Epidermal melanocyte (primary cell): ENCODE measurements at regions not wholly inside any gene's neighbourhood (a gene's known extent, or its start where the extent isn't known, plus 50 kb on each side); places are given as distances from the start of the nearest gene placed in this dataset.

ENCODE experiments used
- DNase-seq: peaks from one replicate; pipeline ENCODE4 v3.0.0; 2011; ENCODE audit warnings: low spot score; ENCODE audit not compliant: insufficient read length

DNA sequence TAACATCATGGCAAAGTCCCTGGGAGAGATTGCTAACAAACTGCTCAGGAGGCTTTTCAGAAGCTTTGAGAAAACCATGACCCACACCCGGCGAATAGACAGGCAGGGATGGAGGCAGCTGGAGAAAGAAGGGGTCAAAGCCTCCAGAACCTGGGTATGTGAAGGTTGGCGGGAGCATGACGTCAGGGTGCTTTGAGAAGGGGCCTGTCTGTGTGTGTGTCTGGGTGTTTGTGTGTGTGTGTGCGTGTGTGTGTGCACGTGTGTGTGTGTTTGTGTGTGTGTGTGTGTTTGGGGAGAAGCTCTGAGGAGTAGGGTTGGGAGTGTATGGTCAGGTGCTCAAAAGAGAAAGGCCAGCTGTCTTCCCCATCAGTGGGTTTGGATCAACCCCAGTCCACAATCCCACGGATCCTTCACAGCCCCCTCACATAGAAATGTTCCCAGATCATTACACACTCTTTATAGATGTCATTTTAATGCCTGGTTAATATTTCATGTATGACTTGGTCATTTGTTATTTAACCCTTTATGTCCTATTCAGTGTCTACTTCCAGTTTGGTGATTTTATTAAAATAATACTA lies 254.1 kb upstream of the SMIM21 start:
- DNase-seq: no peak

DNA sequence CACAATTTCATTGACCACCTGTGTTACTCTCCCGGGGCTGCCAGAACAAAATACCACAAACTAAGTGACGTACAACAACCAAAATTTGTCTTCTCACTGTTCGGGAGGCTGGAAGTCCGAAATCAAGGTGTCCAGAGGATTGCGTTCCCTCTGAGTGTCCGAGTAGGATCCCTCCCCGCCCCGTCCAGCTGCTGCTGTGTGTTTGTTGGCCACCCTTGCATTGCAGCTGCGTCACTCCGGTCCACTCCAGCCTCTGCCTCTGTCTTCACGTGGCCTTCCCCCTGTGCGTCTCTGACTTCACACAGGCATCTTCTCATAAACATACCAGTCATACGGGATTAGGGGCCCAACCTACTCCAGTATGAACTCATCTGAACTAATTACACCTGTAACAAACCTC lies 251.8 kb upstream of the SMIM21 start:
- DNase-seq: no peak

DNA sequence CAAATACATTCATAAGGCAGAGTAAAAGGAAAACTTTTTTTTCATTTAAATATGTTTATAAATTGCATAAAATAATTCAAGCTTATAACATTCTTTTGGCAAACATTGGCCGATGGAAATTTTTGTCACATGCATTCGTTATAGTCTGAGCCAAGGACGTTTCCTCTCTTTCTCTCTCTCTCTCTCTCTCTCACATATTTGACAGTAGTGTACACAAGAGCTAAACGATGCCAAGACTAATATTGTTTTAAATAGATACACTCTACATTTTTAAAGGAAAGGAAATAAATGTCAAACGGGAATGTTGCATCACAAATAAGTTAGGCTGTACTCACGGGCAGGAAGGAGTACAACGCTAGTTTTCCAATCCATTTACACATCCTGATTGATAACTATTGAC lies 251.1 kb upstream of the SMIM21 start:
- no peak for DNase-seq

DNA sequence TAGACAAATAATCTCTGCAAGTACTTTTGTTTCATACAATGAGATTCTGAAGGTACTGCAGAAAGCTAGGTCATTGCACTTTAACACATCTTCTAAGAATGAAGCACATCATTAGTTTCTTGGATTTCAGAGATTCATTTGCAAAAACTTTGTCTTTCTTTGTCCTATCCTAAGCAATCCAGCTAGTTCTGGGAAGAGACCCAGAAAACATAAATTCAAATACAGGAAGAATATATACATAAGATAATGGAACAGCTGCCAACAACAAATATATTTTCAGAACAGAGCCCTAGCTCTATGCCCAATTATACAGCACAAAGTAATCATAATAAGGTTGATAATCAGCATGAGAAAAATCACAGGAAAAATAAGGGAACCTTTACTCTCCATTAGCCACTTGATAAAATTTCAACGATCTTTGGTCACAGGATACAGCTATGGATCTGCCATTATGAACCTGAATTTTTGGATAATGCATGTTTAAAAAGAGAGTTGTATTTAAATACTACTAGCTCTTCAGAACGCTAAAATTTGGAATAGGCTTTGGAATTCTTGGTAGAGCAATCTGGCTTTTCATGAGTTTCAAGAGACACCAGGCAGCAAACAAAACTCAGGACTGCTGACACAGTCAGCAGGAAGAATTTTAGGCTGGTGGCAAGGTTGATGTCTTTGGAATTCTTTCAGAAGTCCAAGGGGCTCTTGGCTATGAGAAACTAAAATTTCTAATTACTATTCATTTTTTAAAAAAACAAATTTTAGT lies 250.4 kb upstream of the SMIM21 start:
- DNase-seq: no peak

DNA sequence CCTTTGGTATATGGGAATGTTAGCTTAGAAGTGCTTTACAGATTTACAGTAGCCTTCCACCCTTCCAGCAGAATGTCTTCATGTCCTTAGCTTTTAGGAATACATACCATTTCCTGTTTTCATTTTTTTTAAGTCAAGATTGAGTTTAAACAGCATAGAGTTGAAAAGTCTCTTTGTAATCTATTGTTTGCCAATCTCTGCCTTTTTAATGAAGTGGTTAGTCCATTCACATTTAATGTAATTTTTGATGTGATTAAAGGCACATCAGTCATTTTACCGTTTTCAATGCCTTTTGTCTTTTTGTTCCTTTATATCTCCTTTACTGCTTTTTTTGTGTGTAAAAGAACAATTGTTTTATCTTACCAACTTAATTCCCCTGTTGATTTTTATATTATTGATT lies 233.4 kb upstream of the SMIM21 start:
- no peak for DNase-seq

DNA sequence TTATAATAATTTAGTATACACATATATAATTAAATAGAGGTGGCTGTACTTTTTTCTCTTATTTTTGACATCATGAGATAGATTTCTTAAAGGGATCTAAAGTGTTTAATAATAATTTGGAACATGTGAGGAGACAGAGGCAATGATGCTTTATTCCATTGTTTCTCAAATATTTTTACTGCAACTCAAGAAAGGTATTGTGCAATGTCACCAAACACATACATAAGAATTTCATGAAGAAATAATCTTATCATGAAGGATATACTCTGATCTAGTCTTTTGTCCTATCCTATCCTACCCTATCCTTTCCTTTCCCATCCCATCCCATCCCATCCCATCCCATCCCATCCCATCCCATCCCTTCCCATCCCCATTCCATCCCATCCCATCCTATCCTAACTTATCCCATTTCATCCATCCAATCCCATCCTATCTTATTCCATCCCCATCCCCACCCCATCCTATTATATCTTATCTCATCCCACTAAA lies 232.1 kb upstream of the SMIM21 start:
- no peak for DNase-seq

DNA sequence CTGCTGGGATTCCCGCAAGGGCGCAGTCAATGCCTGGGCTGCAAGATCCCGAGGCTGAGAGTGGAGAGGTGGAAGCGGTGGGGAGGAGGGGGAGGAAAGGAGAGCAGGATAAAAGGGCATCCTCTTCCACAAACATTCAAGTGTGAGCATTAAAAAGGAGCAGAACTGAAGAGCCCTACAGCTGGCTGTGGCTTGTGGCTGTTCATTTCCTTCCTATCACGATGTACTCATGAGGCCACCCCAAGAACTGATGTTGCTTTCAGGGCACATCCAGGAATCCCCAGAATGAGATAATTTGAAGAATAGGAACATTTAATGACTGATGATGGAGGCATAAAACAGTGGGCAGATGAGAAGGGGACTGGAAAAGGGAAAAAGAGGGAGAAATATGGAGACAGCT lies 230.8 kb upstream of the SMIM21 start:
- DNase-seq: no peak

DNA sequence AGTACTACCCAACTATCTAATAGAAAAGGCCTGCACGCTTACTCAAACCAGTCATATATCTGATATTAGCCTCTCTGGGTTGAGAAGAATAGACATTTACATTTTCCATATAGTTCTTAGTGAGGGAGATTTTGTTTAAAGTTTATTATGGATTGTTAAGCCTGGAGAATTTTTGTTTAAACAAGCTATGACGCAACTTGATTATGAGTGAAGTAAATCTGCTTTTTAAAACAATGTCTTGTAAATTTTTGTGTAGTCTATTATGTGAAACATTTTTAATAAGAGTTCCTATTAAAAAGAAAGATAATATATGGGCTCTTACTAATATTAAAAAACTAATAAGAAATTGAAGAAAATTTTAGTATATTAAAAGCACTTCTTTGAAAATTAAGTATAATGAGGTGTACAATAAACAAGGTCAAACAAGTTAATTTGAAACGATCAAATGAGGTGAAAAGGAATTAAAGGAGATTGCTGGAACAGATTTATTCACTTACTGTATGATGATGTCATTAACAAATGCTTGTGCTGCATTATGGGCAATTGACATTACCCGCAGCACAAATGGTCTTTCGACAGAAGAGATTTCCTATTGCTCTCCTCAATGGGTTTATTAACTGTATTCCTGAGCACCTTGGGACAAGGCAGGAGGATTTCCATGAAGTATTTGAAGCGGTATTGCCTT lies 229.2 kb upstream of the SMIM21 start:
- DNase-seq: no peak

DNA sequence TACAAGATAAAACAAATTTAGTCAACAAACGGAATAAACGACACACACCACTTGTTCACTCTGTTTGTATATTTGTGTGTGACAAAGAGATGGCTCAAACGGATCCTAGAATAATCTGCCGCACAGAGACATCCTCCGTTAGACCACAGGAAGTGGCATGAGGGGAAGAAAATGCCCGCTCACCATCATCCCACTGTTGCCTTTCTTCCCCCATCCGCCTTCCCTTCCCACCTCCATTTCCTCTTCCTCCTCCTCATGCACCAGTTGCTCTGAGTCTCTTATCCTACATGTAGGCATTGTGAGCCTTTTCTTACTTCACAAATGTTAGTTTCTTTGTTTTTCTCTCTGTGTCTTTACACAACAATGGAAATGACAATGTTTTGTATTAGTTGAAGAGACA lies 228.5 kb upstream of the SMIM21 start:
- DNase-seq: no peak

DNA sequence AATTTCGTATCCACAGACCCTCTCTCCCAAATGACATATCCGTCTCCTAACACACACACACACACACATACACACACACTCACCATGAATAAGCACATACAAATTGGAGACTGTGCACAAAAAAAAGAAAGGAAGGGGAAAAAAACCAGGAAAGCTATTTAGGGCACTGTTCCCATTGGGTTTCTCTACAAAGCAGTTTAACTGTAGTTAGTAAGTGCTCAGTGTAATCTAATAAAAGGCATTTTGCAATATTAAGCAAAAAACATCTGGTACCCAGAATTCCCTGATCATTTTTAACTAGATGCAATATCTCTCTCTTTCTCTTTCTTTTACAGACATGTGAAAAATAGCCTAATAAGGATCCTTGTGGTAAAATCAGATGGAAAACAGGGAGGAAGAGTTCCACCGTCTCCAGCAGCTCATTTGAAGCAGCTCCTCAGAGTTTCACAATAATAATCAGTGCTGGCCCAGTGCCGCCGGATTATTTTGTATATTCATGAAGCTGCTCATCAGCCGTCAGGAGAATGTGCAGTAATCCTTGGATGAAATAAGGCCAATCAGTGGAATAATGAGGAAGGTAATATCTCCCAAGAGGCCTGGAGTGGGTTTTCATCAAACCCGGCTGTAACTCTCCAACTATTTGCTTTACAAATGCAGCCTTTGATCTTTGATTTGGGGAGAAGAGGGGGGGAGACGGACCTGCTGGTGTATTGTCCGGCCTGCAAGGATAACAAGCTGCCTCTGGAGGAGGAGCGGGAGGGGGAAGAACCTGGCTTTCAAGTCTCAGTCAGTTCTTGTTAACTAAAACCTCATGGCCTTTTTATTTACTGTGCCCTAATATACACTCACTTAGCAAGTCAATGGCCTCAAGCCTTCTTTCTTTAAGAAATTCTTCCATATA lies 227.6 kb upstream of the SMIM21 start:
- DNase-seq: no peak

DNA sequence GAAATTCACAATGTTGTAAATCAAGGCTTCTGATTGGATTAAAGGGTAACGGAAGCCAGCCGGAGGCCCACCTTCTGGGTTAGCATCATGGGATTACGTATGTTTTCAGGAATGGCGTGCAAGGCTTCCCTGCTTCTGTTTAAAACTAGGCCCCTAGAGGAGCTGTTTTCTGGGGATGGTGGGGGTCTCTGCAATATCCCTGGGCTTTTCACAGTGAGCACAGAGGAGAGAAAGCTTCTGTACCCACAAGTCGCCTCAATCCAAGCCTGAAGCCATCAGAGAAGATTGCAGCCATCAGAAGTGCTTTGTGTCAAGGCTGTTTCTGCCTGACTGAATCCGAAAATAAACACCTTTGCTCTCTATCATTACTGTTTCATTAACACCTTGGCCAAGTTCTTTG lies 226.9 kb upstream of the SMIM21 start:
- DNase-seq: no peak

DNA sequence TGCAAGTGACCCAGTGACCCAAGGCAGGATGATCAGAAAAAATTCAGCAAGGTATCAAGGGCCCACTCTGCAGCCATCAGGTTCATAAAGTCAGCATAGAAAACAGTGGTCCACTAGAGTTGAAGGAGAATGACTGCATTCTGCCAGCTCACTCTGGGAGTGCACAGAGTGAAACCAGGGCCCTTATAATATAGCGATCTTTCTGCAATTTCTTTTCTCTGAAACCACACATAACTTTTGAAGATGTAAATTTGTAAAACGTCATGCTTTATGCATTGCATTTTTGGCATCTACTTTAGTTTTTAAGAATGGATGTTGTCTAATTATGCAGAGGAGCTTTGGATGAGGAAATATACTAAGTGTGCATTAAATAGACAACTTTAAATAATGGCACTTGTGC lies 225.0 kb upstream of the SMIM21 start:
- no peak for DNase-seq

DNA sequence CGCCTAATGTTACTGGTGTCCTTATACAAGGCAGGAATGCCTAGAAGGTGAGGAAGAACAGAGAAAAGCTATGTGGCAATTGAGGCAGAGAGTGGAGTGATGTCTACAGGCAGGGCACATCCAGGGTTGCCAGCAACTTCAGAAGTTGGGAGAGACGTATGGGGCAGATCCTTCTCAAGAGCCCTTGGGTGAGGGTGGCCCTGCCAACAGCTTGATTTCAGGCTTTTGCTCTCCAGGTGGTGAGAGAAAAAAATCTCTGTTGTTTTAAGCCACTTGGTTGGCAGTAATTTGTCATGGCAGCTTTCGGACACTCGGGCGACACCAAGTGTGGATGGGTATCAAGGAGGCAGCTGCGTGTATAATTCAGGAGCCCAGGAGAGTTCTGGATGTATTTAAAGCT lies 217.4 kb upstream of the SMIM21 start:
- DNase-seq: no peak

DNA sequence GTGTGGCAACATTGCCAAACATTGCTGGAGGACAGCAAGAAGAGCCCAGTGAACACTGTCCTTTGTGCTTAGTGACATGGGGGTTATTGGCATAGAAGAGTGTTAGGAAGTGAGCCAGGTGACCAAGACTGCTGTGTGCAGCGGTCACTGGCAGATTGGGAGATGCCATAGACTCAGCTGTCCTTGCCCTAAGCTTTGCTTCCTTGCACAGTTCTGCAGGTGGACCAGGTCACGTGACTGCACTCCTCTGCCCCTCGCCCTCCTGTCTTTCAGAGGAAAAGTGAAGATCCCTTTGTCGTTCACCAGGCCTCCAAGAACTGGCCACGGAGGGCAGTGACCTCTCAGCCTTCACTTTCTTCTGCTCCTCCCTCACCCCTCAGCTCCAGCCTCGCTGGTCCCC lies 215.6 kb upstream of the SMIM21 start:
- DNase-seq: no peak

DNA sequence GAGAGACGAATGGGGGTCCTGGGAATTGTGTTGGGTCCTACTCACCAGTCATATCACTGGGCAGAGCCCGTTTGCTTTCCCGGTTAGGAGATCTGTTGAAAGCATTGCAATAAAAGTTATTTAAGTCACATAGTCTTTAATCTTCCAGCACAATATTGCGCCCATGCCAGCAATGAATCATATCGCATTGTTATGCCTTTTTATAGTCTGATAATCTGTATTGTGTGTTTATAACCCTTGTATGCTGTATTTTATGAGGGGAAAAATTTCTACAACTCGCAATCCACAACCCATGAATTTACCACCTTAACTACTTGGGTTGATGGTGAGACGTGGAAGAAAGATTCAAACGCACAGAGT lies 211.9 kb upstream of the SMIM21 start:
- DNase-seq: no peak

DNA sequence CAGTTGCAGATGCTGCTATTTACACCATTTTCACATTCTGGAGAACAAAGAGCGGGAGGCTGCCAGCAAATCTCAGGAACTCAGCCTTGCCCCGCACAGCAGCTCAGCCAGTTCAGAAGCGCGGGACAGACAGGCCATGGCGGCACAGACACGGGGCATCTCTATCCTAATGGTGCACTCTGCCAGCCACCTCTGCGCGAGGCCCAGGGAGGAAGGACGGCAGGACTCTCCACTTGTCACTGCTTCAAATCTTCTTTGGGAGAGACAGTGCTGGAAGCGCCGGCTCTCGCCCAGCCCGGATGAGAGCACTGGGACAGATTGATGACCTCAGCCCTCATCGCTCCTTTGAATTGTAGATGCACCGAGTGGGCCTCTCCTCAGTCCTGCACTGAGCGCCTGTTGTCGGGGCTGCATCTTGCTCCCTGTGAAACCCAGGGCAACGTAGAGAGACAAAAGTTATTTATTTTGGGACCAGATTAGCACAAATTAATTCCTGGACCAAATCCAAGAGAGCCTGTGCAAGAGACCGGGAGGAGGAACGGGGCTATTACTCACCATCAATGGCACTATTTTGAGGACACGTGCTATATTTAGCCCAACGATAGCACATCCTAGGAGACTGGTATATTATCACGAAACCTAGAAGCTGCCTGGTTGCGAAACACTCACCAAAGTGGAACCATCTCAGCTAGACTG lies 211.4 kb upstream of the SMIM21 start:
- DNase-seq: no peak

DNA sequence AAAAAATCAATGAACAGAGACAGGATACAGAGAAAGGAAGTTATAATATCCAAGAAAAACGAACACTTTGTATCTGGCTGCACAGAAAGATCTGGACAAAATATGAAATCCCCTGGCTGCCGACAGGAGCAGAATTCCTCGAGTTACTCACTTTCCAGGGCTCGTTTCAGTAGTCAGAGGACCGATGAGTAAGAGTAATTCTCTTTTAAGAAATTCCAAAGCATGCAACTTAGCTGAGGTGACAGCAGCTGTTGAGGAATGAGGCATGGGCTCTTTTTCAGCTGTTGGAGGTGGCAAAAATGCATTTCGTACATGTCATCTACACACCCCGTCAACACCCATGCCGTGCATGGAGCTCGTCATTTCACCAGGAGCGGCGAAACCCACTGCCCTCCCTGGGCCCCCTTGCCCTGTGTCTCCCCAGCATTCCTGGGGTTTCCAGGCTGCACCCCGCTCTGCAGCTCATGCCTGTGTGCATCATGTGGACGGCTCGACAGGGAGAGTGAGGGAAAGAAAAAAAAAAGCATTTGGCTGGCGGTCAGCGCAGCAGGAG lies 210.8 kb upstream of the SMIM21 start:
- no peak for DNase-seq

DNA sequence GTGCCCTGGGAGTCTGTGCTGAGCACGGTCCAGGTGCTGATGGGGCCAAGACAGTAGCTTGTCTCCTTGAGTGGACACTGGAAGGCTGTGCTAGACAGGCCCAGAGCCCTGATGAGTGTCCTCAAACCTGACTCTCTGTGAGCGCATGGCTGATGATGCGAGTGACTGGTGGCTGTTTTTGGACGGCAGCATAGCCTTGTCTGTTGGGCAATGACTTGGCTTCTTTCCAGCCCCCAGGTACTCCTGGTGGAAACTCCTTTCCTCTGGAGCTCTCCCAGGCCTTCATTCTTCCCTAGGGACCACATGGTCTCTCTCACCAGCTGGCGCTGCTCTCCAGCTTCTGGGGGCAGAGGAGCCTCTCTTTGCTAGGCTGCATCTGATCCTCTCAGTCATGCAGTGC lies 207.6 kb upstream of the SMIM21 start:
- DNase-seq: no peak

DNA sequence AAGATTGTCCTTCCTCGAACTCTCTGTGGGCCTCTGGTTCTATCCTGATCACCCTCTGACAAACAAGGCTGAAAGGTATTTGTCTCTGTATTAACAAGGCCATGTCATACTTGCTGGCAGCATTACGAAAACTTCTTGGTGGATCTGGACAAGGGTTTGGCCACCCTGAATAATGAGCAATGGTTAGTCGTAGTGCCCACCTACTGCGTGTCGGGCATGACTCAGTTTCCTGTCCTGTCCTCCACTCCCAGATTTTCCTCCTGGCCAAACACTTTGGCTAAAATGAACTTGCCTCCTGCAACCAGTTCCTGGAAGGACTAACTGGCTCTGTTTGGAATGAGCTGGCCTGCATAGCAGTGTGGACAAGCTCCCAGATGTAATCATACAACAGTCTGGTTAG lies 198.5 kb upstream of the SMIM21 start:
- DNase-seq: no peak

DNA sequence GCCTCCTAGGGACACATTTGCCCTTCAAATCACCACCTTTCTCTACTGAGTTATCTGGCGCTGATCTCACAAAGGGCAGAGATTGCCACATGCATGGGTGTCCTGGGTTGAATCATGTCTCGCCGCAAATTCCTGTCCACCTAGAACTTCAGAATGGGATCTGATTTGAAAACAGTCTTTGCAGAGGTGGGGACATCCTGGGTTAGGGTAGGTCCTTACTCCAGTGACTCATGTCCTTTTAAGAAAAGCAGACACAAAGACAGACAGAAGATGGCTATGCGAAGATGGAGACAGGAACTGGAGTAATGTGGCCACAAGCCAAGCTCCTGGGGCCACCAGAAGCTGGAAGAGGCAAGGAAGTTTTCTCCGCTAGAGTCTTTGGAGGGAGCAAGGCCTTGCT lies 197.4 kb upstream of the SMIM21 start:
- no peak for DNase-seq

DNA sequence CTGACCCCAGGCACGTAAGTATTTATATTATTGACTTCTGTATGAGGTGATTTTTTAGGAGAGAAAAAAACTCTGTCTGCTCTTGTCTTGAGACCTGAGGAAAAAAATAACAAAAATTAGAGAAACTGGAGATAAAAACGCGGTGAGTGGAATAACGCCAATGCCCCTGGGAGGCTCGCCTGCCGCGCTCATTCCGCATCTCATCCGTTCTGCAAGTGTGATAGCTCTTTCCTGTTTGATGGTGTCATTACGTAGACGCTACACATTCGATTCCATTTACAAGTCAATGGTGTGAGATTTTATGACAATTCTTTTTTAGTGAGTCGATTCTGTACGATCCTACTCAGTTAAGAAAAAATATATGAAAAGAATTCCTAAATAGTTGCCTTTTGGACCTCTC lies 194.3 kb upstream of the SMIM21 start:
- no peak for DNase-seq
